H1 (cell line): ENCODE measurements at regions not wholly inside any gene's neighbourhood (a gene's known extent, or its start where the extent isn't known, plus 50 kb on each side); places are given as distances from the start of the nearest gene placed in this dataset.

Experiments
- CTCF ChIA-PET: fragments of 300-600 bp; sonication (Branson Sonifier 250); formaldehyde crosslinking; loops from one replicate; lab custom pipeline; 2021; ENCODE audit not compliant: partially characterized antibody; lab: Charles Lee
- POLR2A ChIA-PET: fragments of 300-600 bp; sonication (Branson Sonifier 250); formaldehyde crosslinking; loops from one replicate; lab custom pipeline; 2021; ENCODE audit warnings: inconsistent platforms; ENCODE audit not compliant: partially characterized antibody; lab: Charles Lee
- DNase-seq, 2 experiments: peaks; one replicate each; pipeline versions ENCODE4 v3.0.0 to v3.0.0-alpha.2; 2010 to 2022; ENCODE audit warnings: low spot score in 2 of 2, low read depth in 1 of 2, mixed read lengths in 1 of 2
- FAIRE-seq: peaks from 2 replicates; lab custom pipeline; 2011; peaks lifted over from hg19 to GRCh38; lab: Jason Lieb, UNC
- H2AFZ ChIP-seq: 2 replicates; pipeline ENCODE4 v1.8.1; 2012; ENCODE audit warnings: low read length, inconsistent platforms
- H2AK5ac ChIP-seq: 2 replicates; pipeline ENCODE4 v1.6.1; 2013; ENCODE audit warnings: low read depth, low read length
- H2BK120ac ChIP-seq: replicated peaks from 2 replicates; pipeline ENCODE3; 2013; ENCODE audit warnings: low read depth, low read length, inconsistent platforms
- H2BK12ac ChIP-seq: 2 replicates; pipeline ENCODE4 v1.6.1; 2013; ENCODE audit warnings: low read depth, low read length
- H2BK15ac ChIP-seq: 2 replicates; pipeline ENCODE4 v1.6.1; 2013; ENCODE audit warnings: low read length
- H2BK20ac ChIP-seq: 2 replicates; pipeline ENCODE4 v1.6.1; 2013; ENCODE audit warnings: low read length
- H2BK5ac ChIP-seq: 2 replicates; pipeline ENCODE4 v1.6.1; 2013; ENCODE audit warnings: low read depth, low read length
- H3K14ac ChIP-seq: 2 replicates; pipeline ENCODE4 v1.6.1; 2013; ENCODE audit warnings: inconsistent platforms; ENCODE audit not compliant: insufficient read length
- H3K18ac ChIP-seq: 2 replicates; pipeline ENCODE4 v1.6.1; 2013; ENCODE audit warnings: low read length; ENCODE audit errors: extremely low read depth
- H3K23ac ChIP-seq: 2 replicates; pipeline ENCODE4 v1.6.1; 2013; ENCODE audit warnings: inconsistent platforms; ENCODE audit not compliant: insufficient read length
- H3K23me2 ChIP-seq: 2 replicates; pipeline ENCODE4 v1.6.1; 2013; ENCODE audit warnings: low read depth, low read length
- H3K27ac ChIP-seq: 2 replicates; pipeline ENCODE4 v1.6.1; 2011; ENCODE audit warnings: low read depth, low read length, inconsistent platforms
- H3K27me3 ChIP-seq, 4 experiments: replicated peaks in 1 of 4; 1 replicate in 1 of 4; 2 replicates in 3 of 4; pipeline versions ENCODE4 v1.6.1 to v1.8.1; 2011 to 2013; ENCODE audit warnings: low read length in 3 of 4, mild to moderate bottlenecking in 3 of 4, inconsistent platforms in 2 of 4, mixed read lengths in 2 of 4, moderate library complexity in 1 of 4; ENCODE audit not compliant: control insufficient read depth in 3 of 4, insufficient read depth in 3 of 4; ENCODE audit errors: extremely low read depth in 1 of 4
- H3K36me3 ChIP-seq, 4 experiments: 2 replicates each; pipeline versions ENCODE4 v1.6.1 to v1.8.1; 2011 to 2013; ENCODE audit warnings: mild to moderate bottlenecking in 4 of 4, low read length in 3 of 4, moderate library complexity in 2 of 4, control low read depth in 1 of 4, inconsistent platforms in 1 of 4; ENCODE audit not compliant: insufficient read depth in 4 of 4, control insufficient read depth in 2 of 4
- H3K4ac ChIP-seq: replicated peaks from 2 replicates; pipeline ENCODE3; 2013; ENCODE audit warnings: low read length, low read depth, mixed read lengths, inconsistent platforms; ENCODE audit not compliant: insufficient read length
- H3K4me1 ChIP-seq, 4 experiments: replicated peaks in 1 of 4; 1 replicate in 1 of 4; 2 replicates in 3 of 4; pipeline versions ENCODE4 v1.6.1 to v1.8.1; 2011 to 2013; ENCODE audit warnings: low read length in 3 of 4, inconsistent platforms in 2 of 4, mixed read lengths in 1 of 4; ENCODE audit not compliant: insufficient read depth in 4 of 4, control insufficient read depth in 3 of 4
- H3K4me2 ChIP-seq, 2 experiments: 2 replicates each; pipeline versions ENCODE4 v1.6.1 to v1.8.1; 2011 to 2013; ENCODE audit warnings: low read depth in 2 of 2, low read length in 2 of 2, control low read depth in 1 of 2, inconsistent platforms in 1 of 2, mild to moderate bottlenecking in 1 of 2; ENCODE audit not compliant: insufficient read depth in 1 of 2
- H3K4me3 ChIP-seq, 4 experiments: fragments of 200-600, 300-600 bp in 1 of 4; sonication (generic), shearing (Covaris generic), sonication (Bioruptor Twin) in 1 of 4; 2 replicates each; pipeline versions ENCODE4 v1.5.1 to v1.8.1; 2011 to 2016; ENCODE audit warnings: low read length in 4 of 4, low read depth in 3 of 4, control low read depth in 2 of 4, inconsistent platforms in 2 of 4, mild to moderate bottlenecking in 2 of 4, mixed read lengths in 1 of 4, moderate library complexity in 1 of 4; ENCODE audit not compliant: insufficient read depth in 2 of 4; ENCODE audit errors: extremely low read depth in 1 of 4
- H3K56ac ChIP-seq: replicated peaks from 2 replicates; pipeline ENCODE3; 2013; ENCODE audit warnings: low read depth, mild to moderate bottlenecking, mixed read lengths, low read length, inconsistent platforms; ENCODE audit not compliant: insufficient read length
- H3K79me1 ChIP-seq: 2 replicates; pipeline ENCODE4 v1.6.1; 2013; ENCODE audit warnings: low read depth, low read length, control low read depth
- H3K79me2 ChIP-seq, 2 experiments: 2 replicates each; pipeline versions ENCODE4 v1.6.1 to v1.8.1; 2012 to 2013; ENCODE audit warnings: low read length in 2 of 2, mild to moderate bottlenecking in 2 of 2, inconsistent platforms in 1 of 2; ENCODE audit not compliant: insufficient read depth in 2 of 2, control insufficient read depth in 1 of 2
- H3K9ac ChIP-seq, 4 experiments: replicated peaks in 1 of 4; 1 replicate in 1 of 4; 2 replicates in 3 of 4; pipeline versions ENCODE4 v1.6.1 to v1.8.1; 2011 to 2013; ENCODE audit warnings: low read depth in 3 of 4, low read length in 3 of 4, control low read depth in 2 of 4, mild to moderate bottlenecking in 2 of 4, moderate library complexity in 2 of 4, inconsistent platforms in 1 of 4; ENCODE audit errors: extremely low read depth in 1 of 4
- H3K9me3 ChIP-seq, 2 experiments: 2 replicates each; pipeline versions ENCODE4 v1.6.1 to v1.8.1; 2012 to 2013; ENCODE audit warnings: mild to moderate bottlenecking in 2 of 2, moderate library complexity in 2 of 2, control low read depth in 1 of 2, inconsistent platforms in 1 of 2, low read depth in 1 of 2, low read length in 1 of 2, mixed read lengths in 1 of 2; ENCODE audit not compliant: insufficient read depth in 2 of 2
- H4K20me1 ChIP-seq, 2 experiments: replicated peaks in 1 of 2; 2 replicates each; pipeline versions ENCODE3 to v1.8.1; 2011 to 2013; ENCODE audit warnings: inconsistent platforms in 2 of 2, low read length in 2 of 2, mild to moderate bottlenecking in 1 of 2; ENCODE audit not compliant: insufficient read depth in 2 of 2, control insufficient read depth in 1 of 2
- H4K5ac ChIP-seq: 2 replicates; pipeline ENCODE4 v1.6.1; 2013; ENCODE audit warnings: low read length, low read depth, mixed read lengths, inconsistent platforms; ENCODE audit not compliant: insufficient read length
- H4K8ac ChIP-seq: 2 replicates; pipeline ENCODE4 v1.8.0; 2013; ENCODE audit warnings: mild to moderate bottlenecking, moderate library complexity, low read length, inconsistent platforms; ENCODE audit not compliant: insufficient read depth; ENCODE audit errors: extremely low read depth
- H4K91ac ChIP-seq: replicated peaks from 2 replicates; pipeline ENCODE3; 2013; ENCODE audit warnings: low read length, mixed read lengths, inconsistent platforms; ENCODE audit not compliant: insufficient read length
- EGR1 ChIP-seq: IDR thresholded peaks from 2 replicates; pipeline ENCODE4 v1.6.1; 2011; ENCODE audit warnings: low read depth, low read length, borderline replicate concordance
- EP300 ChIP-seq, 2 experiments: IDR thresholded peaks; 1 replicate in 1 of 2; 2 replicates in 1 of 2; pipeline ENCODE4 v1.6.1; 2011 to 2012; ENCODE audit warnings: low read depth in 2 of 2, low read length in 2 of 2, mild to moderate bottlenecking in 2 of 2, borderline replicate concordance in 1 of 2, inconsistent platforms in 1 of 2, moderate library complexity in 1 of 2
- FOSL1 ChIP-seq: IDR thresholded peaks from 2 replicates; pipeline ENCODE4 v1.6.1; 2011; ENCODE audit warnings: mild to moderate bottlenecking, low read depth, low read length, moderate library complexity; ENCODE audit not compliant: insufficient read depth
- GTF2F1 ChIP-seq: IDR thresholded peaks from 2 replicates; pipeline ENCODE4 v1.6.1; 2012; ENCODE audit warnings: low read depth, low read length, improper control_type of control experiment, borderline replicate concordance
- PHF8 ChIP-seq: fragments of 200-600 bp; sonication (generic); conservative IDR thresholded peaks from 2 replicates; pipeline ENCODE4 v1.7.1; 2012; ENCODE audit warnings: low read depth, mild to moderate bottlenecking, inconsistent platforms, low read length, moderate library complexity
- POLR2A ChIP-seq, 2 experiments: IDR thresholded peaks; 1 replicate in 1 of 2; 2 replicates in 1 of 2; pipeline ENCODE4 v1.6.1; 2011; ENCODE audit warnings: low read depth in 2 of 2, low read length in 2 of 2, mild to moderate bottlenecking in 2 of 2; ENCODE audit errors: control extremely low read depth in 1 of 2
- POU5F1 ChIP-seq: IDR thresholded peaks from 2 replicates; pipeline ENCODE4 v1.6.1; 2011; ENCODE audit warnings: low read depth, mild to moderate bottlenecking, low read length, moderate library complexity
- RBBP5 ChIP-seq: IDR thresholded peaks from 2 replicates; pipeline ENCODE4 v1.7.1; 2012; ENCODE audit warnings: low read depth, mild to moderate bottlenecking, inconsistent platforms, low read length, moderate library complexity, borderline replicate concordance
- RNF2 ChIP-seq: fragments of 200-900, 300-1000 bp; sonication (generic); IDR thresholded peaks from 2 replicates; pipeline ENCODE4 v1.7.1; 2016; ENCODE audit warnings: borderline replicate concordance, low read depth, mild to moderate bottlenecking, antibody characterized with exemption, low read length; ENCODE audit not compliant: poor library complexity, severe bottlenecking; ENCODE audit errors: missing control alignments
- SIRT6 ChIP-seq: IDR thresholded peaks from one replicate; pipeline ENCODE4 v1.7.1; 2012; ENCODE audit warnings: low read length, inconsistent platforms
- WGBS, 2 experiments: shearing (Covaris generic) in 1 of 2; methylation state at CpG; one replicate each; pipeline versions ENCODE4 v1.1.6 to v1.1.7; 2013 to 2015; ENCODE audit warnings: low lambda C conversion rate in 2 of 2, mixed read lengths in 2 of 2, inconsistent platforms in 1 of 2, low coverage in 1 of 2, missing lambda C conversion rate in 1 of 2; ENCODE audit not compliant: insufficient replicate concordance in 2 of 2, insufficient coverage in 1 of 2, insufficient read length in 1 of 2; ENCODE audit errors: extremely low coverage in 1 of 2, missing lambda C conversion rate in 1 of 2; 5-methylcytosine and 5-hydroxymethylcytosine counted together
- TF ChIP-seq, protein P1 (sequence below): IDR thresholded peaks from 2 replicates; pipeline ENCODE4 v1.6.1; 2012; ENCODE audit warnings: low read length, inconsistent platforms
- TF ChIP-seq, protein P2 (sequence below): IDR thresholded peaks from 2 replicates; pipeline ENCODE4 v1.6.1; 2012; ENCODE audit warnings: inconsistent platforms

- Histone ChIP-seq H4K20me1 (no peaks in the 10 kb centered on the region), H3K27me3 (no peaks in the 10 kb centered on the region), H3K27ac (no peak overlapping the region), H3K4me3 (no peak overlapping the region), H2BK12ac (no peak overlapping the region), H3K18ac (no peak overlapping the region), H3K9ac (no peak overlapping the region), H3K9me3 (no peaks in the 10 kb centered on the region), H2AK5ac (no peak overlapping the region), H3K36me3 (no peaks in the 10 kb centered on the region), H3K4me1 (0 out of 7 replicates have a peak, but pooled peaks cover 0 to 2% (median 0%) of the 10 kb centered on the region in 4 experiments), H2AFZ (no peak overlapping the region), H2BK20ac (no peak overlapping the region), H3K14ac (no peak overlapping the region), H3K79me1 (no peaks in the 10 kb centered on the region), H4K91ac (no peak overlapping the region), H2BK15ac (no peak overlapping the region), H3K4ac (no peak overlapping the region), H3K79me2 (no peaks in the 10 kb centered on the region), H4K8ac (no peak overlapping the region), H2BK120ac (no peak overlapping the region), H2BK5ac (no peak overlapping the region), H4K5ac (no peak overlapping the region), H3K4me2 (no peak overlapping the region), H3K56ac (no peak overlapping the region), H3K23me2 (no peaks in the 10 kb centered on the region), H3K23ac (no peak overlapping the region)
- POLR2A ChIA-PET: no interaction called here
- FAIRE-seq: no peak
- 100% methylated on average over 3 of the region's 3 CpGs; no CpG with 5 or more reads in 1 of the 2 experiments for WGBS, 2 experiments
- CTCF ChIA-PET: no interaction called here
- DNase-seq: no peak
- TF ChIP-seq, protein P1, sequence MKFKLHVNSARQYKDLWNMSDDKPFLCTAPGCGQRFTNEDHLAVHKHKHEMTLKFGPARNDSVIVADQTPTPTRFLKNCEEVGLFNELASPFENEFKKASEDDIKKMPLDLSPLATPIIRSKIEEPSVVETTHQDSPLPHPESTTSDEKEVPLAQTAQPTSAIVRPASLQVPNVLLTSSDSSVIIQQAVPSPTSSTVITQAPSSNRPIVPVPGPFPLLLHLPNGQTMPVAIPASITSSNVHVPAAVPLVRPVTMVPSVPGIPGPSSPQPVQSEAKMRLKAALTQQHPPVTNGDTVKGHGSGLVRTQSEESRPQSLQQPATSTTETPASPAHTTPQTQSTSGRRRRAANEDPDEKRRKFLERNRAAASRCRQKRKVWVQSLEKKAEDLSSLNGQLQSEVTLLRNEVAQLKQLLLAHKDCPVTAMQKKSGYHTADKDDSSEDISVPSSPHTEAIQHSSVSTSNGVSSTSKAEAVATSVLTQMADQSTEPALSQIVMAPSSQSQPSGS: no peak
- TF ChIP-seq EP300 (IDR thresholded peaks at IDR 0.05; ENCODE audit: borderline replicate concordance in 1 of 2, low read depth in 2 of 2, low read length in 2 of 2): no peak
- no peak for TF ChIP-seq EGR1
- TF ChIP-seq FOSL1: no peak
- no peak for TF ChIP-seq GTF2F1
- TF ChIP-seq RNF2: no peak
- no peak for TF ChIP-seq PHF8
- TF ChIP-seq, protein P2, sequence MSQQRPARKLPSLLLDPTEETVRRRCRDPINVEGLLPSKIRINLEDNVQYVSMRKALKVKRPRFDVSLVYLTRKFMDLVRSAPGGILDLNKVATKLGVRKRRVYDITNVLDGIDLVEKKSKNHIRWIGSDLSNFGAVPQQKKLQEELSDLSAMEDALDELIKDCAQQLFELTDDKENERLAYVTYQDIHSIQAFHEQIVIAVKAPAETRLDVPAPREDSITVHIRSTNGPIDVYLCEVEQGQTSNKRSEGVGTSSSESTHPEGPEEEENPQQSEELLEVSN: no peak
- TF ChIP-seq SIRT6: no peak
- TF ChIP-seq POLR2A (IDR thresholded peaks at IDR 0.05; ENCODE audit: control extremely low read depth in 1 of 2, low read depth in 2 of 2, low read length in 2 of 2): no peak
- TF ChIP-seq POU5F1: no peak
- TF ChIP-seq RBBP5: no peak
These were observed 1496.5 kb downstream of the PLA2G4A start for GRCh38 chr1:188325211-188325610.
